AG09309 (cell line): ENCODE measurements at regions not wholly inside any gene's neighbourhood (a gene's known extent, or its start where the extent isn't known, plus 50 kb on each side); places are given as distances from the start of the nearest gene placed in this dataset.

Experiments used
- DNase-seq: peaks from one replicate; pipeline ENCODE4 v3.0.0-alpha.2; 2010; ENCODE audit warnings: low read depth
- H3K4me3 ChIP-seq: 2 replicates; pipeline ENCODE4 v1.5.1; 2011; ENCODE audit warnings: mild to moderate bottlenecking, low read depth, low read length, moderate library complexity; ENCODE audit not compliant: control insufficient read depth
- TF ChIP-seq, protein P1 (sequence below): IDR thresholded peaks from 2 replicates; pipeline ENCODE4 v1.5.1; 2011; ENCODE audit warnings: mild to moderate bottlenecking, low read depth, low read length, inconsistent platforms; ENCODE audit not compliant: insufficient read depth, control insufficient read depth; ENCODE audit errors: missing control alignments

DNA sequence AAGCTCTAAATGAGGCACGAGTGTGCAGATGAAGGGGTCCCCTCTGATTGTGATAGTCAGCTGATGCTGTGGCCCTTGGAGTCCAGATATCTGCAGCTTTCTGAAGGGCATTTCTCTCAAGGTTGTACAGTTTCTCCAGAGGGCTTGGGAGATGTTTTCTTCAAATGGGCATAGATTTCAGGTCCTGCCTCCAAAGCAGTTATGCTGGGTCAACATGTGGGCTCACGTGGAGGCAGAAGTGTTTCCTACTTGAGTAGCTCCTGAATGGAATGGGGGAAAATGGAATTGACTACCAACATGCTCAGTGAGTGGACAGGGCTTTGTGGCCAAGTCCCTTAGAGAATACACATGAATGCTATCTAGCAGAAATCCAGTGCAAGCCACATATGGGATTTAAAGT, 360.7 kb downstream of the SAMD5 start:
- H3K4me3 ChIP-seq: no peak overlapping the region
- no peak for DNase-seq
- TF ChIP-seq, protein P1, sequence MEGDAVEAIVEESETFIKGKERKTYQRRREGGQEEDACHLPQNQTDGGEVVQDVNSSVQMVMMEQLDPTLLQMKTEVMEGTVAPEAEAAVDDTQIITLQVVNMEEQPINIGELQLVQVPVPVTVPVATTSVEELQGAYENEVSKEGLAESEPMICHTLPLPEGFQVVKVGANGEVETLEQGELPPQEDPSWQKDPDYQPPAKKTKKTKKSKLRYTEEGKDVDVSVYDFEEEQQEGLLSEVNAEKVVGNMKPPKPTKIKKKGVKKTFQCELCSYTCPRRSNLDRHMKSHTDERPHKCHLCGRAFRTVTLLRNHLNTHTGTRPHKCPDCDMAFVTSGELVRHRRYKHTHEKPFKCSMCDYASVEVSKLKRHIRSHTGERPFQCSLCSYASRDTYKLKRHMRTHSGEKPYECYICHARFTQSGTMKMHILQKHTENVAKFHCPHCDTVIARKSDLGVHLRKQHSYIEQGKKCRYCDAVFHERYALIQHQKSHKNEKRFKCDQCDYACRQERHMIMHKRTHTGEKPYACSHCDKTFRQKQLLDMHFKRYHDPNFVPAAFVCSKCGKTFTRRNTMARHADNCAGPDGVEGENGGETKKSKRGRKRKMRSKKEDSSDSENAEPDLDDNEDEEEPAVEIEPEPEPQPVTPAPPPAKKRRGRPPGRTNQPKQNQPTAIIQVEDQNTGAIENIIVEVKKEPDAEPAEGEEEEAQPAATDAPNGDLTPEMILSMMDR: no peak

DNA sequence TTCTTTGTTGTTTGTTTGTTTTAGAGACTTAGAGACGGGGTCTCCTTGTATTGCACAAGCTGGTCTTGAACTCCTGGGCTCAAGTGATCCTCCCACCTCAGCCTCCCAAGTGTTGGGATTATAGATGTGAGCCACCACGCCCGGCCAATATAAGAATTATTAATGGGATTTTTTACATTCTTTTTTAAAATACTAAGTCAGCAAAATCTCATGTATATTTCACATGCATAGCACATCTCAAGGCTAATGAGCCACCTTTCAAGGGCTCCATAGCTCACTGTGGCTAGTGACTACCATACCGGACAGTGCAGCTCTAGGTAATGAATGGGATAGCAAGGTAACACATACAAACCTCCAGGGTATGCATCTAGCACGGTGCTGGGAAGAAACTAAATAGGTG, 361.4 kb downstream of the SAMD5 start:
- TF ChIP-seq, protein P1: no peak
- no peak for DNase-seq

DNA sequence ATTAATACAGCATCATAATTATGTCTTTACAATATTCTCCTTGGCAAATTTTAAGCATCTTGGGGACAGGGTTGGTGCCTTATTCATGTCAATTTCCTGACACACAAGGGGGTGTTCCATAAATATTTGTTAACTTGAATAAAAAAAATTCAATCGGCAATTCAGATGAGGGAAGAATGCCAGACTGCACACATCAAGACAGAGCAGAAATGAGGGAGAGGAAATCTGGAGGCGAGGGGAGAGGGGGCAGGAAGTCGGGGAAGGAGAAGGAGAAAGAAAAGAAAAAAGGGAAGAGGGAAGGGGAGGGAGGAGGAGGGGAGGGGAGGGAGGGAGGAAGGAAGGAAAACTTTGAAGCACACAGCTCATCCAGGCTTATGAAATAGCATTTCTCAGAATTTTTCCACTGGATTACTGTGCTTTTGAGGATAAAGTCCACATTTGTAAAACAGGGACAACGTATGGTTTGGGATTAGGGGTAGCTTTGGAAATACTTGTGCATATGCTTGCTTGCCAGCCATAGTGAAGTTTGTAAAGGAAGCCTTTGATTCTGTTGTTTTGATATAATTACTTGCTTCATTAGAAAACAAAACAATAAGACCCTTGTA, 362.1 kb downstream of the SAMD5 start:
- H3K4me3 ChIP-seq: no peak overlapping the region
- TF ChIP-seq, protein P1: no peak
- no peak for DNase-seq

More for the DNA sequence above, 361.4 kb downstream of the SAMD5 start:
- no peak overlapping the region for H3K4me3 ChIP-seq

DNA sequence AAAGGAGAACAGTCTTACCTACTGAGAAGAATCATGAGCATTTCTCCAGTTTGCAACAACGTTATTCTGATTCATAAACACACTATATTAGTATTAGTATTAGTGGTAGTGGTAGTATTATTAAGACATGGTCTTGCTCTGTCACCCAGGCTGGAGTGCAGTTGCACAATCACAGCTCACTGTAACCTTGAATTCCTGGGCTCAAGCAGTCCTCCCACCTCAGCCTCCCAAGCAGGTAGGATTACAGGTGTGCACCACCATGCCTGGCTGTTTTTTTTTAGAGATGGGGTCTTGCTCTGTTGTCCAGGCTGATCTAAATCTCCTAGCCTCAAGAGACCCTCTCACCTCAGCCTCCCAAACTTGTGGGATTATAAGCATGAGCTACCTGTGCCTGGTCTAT, 363.5 kb downstream of the SAMD5 start:
- TF ChIP-seq, protein P1: no peak
- no peak overlapping the region for H3K4me3 ChIP-seq
- no peak for DNase-seq

DNA sequence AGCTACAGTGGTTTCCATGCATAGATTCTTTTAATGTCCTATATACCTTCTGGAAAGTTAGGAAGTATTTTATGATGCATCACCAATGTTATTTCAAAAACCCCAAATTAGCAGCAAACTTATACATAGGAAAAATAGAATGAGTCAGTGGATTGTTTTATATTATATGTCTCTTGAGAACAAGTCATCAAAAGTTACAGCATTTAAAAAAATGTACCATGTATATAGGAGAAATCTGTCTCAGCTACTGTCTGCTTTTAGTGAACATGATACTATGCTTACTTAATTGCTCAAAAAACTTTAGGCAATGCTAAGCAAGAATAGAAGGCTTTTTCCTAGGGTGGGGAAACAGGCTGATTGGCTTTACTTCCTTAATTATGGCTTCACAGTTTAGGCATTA, 365.3 kb downstream of the SAMD5 start:
- TF ChIP-seq, protein P1: no peak
- H3K4me3 ChIP-seq: no peak overlapping the region
- no peak for DNase-seq

DNA sequence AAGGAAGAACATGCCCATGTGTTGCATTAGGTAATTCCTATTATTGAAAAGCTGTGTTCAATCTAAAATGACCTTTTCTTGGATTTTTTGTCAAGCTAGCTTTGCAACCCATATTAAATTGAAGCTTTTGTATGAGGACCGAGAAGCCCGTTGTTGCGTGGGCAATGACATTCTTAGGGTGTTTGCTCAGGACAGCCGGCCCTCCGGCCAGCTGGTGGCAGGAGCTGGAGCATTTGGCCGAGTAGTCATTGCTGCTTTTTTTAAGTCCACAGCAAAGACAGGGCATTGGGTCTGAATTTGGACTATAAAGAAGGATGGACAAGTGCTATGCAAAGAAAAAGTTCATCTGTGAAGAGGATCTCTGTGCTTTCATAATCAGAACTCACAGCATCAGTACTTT, 365.8 kb downstream of the SAMD5 start:
- TF ChIP-seq, protein P1: no peak
- no peak for DNase-seq
- no peak overlapping the region for H3K4me3 ChIP-seq
